GM19463 (cell line): ENCODE measurements at regions not wholly inside any gene's neighbourhood (a gene's known extent, or its start where the extent isn't known, plus 50 kb on each side); places are given as distances from the start of the nearest gene placed in this dataset.
A peak's percentile ranks its signal among the peaks of the same experiment; 100 is the strongest.
"Not testable (repeated sequence)": the region's sequence is repeated elsewhere in the genome, so short reads cannot be mapped to it uniquely, and the experiment has no call there.

Source experiments
- ATAC-seq: cut with Tn5 transposase; IDR thresholded peaks from one replicate; pipeline ENCODE4 v1.9.1; 2021; ENCODE audit warnings: mild to moderate bottlenecking, moderate library complexity; ENCODE audit not compliant: unreplicated experiment

DNA sequence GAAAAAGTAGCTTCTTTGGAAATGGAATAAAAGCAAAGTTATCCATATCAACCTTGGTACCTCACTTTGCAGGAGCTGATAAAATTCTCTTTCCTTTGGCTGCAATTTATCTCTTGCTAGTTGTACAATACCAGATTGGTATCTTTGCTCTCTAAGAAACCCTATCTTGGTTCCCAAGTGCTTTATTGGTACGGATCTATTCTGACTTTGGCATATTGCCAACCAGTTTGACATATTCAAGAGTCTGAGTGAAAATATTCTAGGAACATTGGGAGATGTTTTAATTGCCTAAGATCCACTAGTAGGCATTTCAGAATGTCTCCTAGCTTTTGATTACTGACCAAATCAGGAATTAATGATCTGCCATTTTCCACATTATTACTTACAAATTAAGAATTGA, 167.2 kb upstream of the ATP2B1 start:
- no peak for ATAC-seq

DNA sequence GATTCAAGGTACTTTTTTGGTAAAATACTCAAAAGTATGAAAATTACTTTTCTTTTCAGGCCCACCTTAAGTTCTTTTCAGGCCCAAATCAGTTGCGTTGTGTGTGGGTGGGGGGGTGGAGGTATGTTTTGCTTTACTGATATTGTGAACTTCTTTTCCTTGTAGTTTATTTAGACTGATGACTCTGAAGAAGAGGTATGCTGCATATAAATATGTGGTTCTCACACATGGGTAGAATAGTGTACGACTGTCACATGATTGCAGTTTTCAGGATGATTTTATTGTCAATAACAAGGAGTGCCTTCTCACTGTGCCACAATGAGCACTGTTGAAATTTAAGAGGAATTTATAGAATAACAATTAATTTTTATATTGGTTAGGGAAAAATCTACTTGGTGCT, 166.6 kb upstream of the ATP2B1 start:
- no peak for ATAC-seq

DNA sequence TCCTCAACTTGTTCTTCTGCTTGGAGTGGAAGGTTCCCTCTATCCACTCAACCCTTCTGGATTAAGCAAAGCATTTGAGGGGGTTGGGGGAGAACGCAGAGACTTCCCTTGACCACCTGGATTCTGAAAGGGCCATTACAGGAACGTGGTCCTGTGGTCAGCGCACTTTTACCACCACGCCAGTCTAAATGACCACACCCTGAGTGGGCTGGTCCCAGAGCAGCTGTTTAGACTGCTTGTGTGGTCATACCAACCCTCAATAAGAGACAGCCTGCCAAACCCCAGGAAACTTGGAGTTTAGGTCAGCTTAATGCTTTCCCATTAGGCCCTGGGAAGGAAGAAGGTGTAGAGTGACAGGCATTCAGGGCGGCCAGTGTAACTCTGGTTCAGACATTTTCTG, 165.5 kb upstream of the ATP2B1 start:
- ATAC-seq, result no peak

DNA sequence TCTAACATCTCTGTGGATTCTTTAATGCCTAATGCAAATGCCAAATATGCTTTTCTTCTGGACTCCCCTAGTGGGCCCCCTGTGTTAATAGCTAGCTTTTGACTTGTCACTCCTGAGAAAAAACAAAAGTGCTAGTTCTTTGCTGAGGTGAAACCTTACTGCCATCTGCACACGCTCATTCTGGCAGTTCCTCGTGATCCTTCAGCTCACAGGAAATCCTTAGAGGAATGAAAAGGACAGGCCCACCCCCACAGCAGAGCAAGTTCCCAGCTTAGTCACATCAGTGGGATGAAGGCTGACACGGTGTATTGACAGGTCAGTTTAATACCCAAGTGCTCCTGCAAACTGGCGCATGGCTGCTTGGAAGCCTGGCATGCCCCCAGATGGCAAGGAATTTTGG, 165.1 kb upstream of the ATP2B1 start:
- ATAC-seq, result no peak

DNA sequence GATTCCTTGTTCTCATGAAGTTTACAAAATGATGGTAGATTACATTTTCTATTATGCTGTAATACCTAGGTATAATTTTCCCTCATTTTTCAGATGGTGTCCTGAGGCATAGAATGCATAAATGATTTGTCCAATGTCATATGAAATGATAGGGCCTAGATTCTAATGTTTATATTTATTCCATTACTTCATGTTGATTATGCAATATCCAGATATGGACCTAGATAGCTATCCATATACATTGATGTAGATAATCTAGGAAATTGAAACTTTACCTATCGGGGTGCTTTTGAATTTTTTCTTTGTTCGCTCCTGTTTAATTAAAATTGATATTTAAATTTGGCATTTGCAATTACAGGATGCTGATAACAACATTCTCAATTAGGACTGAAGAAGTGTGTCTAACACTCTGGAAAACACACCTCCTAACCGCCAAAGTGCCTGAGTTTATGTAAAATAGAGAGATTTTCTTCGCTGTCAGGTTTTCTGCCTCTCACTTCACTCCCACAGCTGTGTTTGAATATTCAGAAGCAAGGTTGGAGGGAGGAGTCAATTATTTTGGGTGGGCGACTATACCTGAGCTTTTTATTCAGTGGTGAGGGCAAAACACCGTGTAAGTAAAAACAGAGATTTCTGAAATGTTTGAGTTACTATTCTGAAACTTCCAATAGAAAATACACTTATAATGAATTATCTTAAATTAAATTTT, 164.4 kb upstream of the ATP2B1 start:
- ATAC-seq, result no peak

DNA sequence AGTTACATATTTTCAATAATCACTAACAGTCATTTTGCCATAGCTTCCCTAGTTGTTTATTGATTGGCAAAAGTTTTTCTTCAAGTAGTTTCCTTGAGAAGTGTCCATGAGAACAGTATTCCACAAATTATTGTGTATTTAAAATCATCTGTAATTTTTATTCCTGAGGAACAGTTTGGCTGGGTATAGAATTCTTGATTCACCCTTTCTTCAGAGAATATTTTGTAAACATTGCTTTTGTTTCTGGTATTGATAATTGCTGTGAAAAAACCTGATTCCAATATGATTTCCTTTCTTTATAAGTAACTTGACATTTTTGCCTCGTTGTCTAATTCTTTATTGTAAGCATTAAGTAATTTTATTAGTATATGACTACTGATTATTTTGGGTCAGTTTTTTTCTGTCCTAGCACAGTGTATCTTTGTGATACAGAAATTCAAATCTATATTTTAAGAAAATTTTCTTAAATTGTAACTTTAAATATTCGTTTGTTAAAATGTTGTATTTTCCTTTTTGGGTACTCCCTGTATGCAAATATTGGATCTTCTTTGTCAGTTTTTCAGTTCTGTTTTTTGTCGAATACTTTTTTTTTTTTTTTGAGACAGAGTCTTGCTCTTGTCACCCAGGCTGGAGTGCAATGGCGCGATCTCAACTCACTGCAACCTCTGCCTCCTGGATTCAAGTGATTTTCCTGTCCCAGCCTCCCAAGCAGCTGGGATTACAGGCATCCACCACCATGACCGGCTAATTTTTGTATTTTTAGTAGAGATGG, 162.0 kb upstream of the ATP2B1 start:
- ATAC-seq, result no peak

DNA sequence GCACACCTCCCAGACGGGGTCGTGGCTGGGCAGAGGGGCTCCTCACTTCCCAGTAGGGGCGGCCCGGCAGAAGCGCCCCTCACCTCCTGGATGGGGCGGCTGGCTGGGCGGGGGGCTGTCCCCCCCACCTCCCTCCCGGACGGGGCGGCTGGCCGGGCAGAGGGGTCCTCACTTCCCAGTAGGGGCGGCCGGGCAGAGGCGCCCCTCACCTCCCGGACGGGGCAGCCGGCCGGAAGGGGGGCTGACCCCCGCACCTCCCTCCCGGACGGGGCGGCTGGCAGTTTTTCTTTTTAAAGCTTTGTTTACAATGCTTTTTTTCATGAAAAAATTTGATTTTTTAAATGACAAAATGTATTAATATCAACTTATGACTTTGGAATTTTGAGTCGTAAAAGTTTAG, 159.0 kb upstream of the ATP2B1 start:
- not testable (repeated sequence) for ATAC-seq

DNA sequence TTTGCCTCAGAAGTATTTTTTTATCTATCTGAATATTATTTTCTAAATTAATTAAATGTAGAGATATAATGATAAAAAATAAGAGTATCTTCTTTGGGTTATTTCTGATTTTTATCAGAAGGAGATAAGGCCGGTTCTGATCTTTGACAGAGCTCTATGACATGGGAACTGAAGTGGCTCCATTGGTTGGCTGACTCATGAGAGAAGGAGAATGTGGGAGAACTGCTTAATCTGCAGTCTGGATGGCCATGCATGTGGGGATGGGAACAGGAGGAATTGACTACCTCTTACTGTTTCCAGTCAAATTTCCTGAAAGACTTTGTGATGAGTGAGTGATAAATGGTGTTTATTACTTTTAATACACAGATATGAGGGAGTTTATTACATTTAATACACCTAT, 155.8 kb upstream of the ATP2B1 start:
- no peak for ATAC-seq

DNA sequence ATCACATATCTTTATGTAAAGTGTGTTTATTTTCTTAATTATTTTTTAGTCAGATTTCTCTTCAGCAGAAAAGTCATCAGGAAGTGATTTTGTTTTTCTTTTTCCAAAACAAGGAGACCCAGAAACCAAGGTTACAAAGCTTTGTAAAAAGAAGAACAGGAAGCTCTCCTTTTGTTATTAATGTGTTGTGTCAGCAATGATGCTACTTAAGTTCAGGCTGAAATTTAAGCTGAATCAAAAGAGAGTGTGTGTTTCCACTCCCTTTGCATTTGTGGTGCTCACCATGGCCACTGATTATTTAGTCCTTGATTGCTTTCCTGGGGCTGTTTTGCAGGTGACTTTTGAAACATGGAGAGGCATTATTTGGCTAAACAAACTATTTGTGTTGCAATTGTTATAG, 155.3 kb upstream of the ATP2B1 start:
- no peak for ATAC-seq

DNA sequence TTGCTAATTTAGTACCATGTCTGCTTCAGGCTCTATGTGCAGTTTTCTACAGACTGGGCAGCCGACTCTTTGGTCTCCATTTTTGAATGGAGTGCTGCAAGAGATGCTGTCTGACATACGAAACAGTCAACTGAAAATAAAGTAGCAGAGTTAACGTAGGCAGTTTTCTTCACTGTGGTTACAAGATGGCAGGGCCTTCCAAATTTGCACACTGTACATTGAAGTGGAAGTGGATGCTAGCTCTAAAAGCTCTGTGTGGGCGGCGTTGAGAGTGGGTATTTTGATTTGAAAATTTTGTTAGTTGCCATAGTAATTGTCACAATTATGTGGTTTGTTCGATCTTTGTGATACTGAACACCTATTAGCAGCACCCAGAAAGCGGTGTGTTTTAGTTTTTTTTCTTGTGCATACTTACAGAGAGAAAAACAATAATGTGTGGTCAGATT, 154.9 kb upstream of the ATP2B1 start:
- peak; percentile 56 for ATAC-seq

DNA sequence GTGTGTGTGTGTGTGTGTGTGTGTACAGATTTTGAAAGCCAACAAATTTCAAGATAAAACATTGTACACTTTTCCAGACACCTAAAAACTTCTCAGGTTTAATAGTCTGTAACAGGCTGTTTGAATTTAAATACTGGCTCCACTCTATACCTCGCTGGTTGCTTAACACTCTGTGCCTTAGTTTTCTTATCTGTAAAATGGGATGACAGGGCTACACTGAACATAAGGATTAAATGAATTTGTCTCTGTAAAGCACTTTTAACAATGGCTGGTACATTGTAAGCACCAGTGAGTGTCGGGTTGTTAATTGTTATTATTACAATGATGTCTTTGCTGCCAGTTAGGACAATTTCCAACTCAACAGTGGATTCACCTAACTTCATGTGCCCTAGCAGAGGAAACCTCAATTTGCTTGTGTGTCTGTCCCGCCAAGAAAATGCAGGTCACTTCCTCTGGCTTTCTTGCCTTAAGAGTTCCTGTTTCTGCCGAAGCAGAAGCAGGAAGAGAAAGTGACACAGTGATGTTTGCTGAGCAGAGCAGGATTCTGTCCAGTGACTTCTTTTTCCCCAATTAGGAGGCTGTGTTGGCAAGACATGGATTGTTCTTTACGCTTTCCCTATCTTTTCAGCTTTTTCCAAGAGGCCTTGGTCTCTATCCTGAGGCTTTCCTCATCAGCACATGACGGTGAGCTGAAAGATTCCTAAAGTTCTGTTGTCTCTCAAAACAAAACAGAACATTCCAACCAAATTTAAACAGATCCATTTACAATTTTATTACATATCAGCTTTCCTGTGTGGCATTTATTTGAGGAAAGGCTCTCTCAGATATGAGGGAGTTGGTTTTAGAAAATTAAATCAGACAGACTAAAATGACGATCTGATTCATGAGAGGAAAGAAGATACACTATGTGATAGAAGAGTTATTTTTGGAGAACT, 154.1 kb upstream of the ATP2B1 start:
- peak; percentile 59 for ATAC-seq

DNA sequence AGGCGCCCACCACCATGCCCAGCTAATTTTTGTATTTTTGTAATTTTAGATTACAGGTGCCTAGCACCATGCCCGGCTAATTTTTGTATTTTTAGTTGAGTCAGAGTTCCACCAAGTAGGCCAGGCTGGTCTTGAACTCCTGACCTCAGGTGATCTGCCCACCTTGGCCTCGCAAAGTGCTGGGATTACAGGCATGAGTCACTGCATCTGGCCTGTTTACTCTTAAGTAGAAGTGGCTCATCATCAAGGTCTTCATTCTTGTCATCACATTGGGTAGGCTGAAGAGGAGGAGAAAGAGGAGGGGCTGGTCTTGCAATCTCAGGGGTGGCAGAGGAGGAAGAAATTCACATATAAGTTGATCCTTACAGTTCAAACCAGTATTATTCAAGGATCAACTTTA, 152.4 kb upstream of the ATP2B1 start:
- ATAC-seq, result no peak

DNA sequence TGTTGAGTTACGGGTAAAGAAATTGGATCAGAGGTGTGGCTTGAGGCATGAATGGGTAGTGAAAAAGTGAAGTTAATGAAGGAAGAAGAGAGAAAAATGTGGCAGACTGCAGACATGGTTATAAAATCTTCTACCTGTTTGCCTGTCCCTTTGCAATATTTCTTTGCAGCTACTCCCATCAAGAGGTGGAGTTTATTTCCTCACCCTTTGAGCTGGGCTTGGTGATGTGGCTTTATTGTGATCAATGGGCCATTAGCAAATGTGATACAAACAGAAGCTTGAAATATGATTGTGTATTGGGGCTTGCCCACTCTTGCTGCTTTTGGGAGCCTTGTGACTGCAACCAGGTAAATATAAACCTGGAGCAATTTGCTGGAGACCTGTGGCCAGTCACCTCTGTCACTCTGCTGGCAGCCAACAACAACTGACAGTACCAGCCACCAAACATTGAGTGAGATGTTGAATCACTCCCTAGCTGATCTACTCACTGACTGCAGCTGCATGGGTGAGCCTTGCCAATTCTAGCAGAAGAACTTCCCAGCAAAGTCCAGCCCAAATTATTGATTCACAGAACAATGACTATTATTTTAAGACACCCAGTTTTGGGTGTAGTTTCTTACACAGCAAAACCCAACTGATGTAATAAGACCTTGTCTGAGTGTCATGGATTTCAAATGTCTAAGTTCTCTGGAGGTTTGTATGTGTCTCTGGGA, 151.0 kb upstream of the ATP2B1 start:
- ATAC-seq, result no peak

DNA sequence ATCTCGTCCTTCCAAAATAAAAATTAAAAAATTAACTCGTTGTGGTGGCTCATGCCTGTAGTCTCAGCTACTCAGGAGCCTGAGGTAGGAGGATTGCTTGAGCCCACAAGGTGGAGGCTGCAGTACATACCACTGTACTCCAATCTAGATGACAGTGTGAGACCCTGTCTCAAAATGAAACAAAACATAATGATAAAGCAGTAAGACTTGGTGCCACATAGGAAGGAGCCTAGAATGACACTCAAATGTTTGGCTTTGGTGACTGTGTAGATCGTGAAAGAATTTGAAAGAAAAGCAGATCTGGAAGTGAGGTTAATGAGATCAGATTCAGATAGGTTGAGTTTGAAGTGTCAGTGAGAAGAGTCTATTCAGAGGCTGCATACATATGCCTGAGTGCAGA, 150.1 kb upstream of the ATP2B1 start:
- ATAC-seq, result no peak

DNA sequence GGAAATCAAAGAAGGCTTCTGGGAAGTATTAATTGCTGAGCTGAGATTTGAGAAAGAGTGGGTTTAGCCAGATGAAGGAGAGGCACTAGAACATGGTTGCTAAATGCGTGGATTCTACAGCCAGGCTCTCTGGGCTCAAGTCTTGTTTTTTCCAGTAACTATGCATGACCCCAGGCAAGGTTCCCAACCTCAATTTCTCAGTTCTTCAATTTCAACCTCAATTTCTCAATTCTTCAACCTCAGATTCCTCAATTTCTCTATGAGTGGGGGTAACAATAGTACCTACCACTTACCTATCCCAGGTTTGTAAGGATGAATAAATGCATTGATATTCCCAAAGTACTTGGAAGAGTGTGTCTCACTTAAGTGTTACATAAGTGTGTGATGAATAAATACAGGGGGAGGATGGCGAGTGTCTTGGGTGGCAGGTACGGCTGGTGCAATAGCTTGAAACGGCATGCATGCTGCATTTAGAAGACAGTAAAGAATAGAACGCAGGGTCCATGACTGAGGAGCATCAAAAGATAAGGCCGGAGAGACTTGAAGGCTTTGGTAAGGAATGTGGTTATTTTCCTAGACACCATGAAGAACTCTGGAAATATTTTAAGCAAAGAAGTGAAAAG, 149.1 kb upstream of the ATP2B1 start:
- ATAC-seq, result peak; percentile 35

DNA sequence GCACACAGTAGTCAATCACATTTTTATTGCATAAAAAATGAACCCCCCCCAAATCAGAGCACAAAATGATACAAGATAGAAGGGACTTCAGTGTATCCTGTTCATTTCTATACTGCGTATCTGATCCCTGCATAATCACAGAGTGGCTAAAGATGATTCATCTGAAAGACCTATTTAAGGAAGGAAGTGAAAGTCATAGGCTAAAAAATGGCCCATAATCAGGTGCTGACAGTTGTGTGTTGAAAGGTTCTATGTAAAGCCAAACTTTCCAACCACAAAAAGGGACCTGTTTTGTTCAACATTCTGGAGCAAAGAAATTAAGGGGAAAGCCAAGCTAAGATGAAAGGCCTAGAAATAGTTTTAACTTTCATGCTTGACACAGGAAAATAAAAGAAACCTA, 147.8 kb upstream of the ATP2B1 start:
- ATAC-seq, result peak; percentile 82

DNA sequence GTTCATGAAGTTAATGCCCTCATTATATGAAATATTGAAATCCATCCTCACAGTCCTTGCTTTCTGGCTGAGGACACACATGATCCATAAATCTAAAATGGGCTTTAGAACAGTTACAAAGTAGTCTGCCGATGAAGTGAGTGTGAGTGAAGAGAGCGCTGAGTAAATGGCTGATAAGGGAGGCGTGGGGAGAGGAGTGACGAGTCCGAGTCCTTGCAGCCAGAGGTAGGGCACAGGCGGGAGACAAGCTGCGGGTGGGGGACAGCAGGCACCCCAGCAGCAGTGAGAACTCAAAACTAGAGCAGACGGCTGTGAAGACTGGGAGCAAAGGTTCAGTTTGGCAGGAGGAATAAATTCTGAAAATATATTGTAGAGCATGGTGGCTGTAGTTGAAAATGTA, 140.1 kb upstream of the ATP2B1 start:
- ATAC-seq, result no peak

DNA sequence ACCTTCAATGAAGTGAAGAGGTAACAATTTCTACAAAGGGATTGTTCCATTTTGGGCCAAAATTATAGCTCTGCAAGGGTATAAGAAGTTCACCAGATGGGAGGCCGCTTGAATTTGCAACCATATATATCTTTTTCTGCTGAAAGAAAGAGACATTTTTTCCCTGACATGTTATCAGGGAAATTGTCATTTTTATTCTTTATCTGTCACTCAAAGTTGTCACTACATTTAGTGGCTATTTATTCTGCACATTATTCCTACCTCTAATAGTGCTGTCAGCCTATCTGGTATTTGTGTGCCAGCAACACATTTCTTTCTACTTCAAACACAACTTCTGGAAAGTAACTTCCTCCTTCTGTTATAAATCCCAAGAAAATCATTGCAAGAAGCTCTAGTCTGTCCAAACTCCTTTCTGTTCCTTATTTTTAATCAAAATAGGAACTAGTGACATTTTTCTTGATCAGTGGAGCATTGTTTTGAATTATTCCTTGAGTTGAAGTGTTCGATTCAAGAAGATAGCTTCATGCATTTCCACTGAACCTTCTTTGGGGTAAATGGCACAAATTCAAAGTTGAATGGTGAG, 137.9 kb upstream of the ATP2B1 start:
- ATAC-seq, result no peak

DNA sequence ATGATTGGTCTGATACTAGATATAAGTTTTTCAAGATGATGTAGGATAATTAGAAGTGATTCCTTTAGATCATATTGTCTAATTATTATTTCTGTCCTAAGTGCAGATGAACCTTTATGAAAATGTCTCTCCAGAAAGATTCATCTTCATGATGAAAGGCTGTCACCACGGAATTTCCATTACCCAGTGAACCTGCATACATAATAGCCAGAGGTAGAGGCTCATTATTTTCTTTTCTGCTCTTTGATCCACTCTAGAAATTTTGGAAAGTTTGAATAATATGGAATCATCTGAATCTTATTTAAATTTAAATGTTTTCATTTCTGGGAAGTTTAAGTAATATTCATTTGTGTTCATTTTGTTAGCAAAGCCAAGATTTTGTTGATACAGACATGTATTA, 137.1 kb upstream of the ATP2B1 start:
- no peak for ATAC-seq

DNA sequence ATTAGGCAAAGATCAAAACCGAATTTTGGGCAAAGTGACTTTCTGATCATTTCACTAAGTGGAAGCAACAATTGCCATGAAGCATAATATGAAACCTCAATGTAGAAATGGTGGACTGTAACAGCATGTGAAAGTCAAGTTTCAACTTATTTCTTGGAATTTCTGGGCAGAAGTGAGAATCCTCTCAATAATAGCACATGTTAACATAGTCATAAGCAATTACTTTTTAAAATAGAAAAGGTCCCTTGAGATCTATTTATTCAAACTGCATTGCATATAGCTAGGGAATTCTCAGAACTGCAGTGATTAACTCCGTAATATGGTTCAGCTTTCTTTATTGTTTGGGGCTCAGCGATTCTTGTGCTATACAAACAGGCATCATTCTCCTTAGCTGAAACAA, 136.7 kb upstream of the ATP2B1 start:
- ATAC-seq, result no peak
